ENCODE measurements at regions not wholly inside any gene's neighbourhood (a gene's known extent, or its start where the extent isn't known, plus 50 kb on each side); places are given as distances from the start of the nearest gene placed in this dataset.

DNA sequence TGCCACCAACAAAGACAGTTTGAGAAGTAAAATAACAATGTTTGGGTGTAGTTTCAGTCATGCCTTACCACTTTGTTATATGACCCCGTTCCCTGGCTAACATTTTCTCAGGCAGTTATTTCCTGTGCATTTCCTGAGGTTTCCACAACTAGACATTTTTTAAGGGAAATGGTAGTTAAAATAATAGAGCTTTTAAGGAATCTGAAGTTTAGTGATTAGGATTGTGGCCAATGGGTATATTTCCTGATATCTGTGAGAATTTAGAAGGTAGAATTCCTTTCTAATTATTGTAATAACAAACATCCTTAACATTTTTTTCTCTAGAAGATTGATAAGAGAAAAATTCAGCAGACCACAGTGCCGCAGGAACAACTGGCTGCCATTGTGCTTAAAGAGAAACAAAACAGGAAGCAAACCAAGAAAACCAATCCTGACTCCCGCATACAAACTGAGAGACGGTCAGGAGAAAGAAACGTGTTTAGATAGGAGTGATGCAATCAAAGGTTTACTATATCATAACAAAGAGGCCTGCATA, 193.6 kb downstream of the MBL2 start:
- TF ChIP-seq, protein P1, sequence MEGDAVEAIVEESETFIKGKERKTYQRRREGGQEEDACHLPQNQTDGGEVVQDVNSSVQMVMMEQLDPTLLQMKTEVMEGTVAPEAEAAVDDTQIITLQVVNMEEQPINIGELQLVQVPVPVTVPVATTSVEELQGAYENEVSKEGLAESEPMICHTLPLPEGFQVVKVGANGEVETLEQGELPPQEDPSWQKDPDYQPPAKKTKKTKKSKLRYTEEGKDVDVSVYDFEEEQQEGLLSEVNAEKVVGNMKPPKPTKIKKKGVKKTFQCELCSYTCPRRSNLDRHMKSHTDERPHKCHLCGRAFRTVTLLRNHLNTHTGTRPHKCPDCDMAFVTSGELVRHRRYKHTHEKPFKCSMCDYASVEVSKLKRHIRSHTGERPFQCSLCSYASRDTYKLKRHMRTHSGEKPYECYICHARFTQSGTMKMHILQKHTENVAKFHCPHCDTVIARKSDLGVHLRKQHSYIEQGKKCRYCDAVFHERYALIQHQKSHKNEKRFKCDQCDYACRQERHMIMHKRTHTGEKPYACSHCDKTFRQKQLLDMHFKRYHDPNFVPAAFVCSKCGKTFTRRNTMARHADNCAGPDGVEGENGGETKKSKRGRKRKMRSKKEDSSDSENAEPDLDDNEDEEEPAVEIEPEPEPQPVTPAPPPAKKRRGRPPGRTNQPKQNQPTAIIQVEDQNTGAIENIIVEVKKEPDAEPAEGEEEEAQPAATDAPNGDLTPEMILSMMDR (conservative IDR thresholded peaks at IDR 0.05 in 1 of 2, IDR thresholded peaks at IDR 0.05 in 1 of 2; ENCODE audit: extremely low read depth in 1 of 2, insufficient read depth in 1 of 2, low read depth in 1 of 2, low read length in 2 of 2) = no peak
- TF ChIP-seq EZH2 (IDR thresholded peaks at IDR 0.05; ENCODE audit: borderline replicate concordance, low read length) = no peak
